Fibroblast of lung (primary cell): ENCODE measurements at regions not wholly inside any gene's neighbourhood (a gene's known extent, or its start where the extent isn't known, plus 50 kb on each side); places are given as distances from the start of the nearest gene placed in this dataset.

Source experiments
- DNase-seq, 2 donors: peaks; one replicate each; pipeline versions ENCODE4 v3.0.0 to v3.0.0-alpha.2; 2010; ENCODE audit warnings: low read depth in 2 of 2
- H2AFZ ChIP-seq: 2 replicates; pipeline ENCODE4 v1.5.1; 2012; ENCODE audit warnings: low read length, control low read depth, inconsistent platforms
- H3K27ac ChIP-seq: 2 replicates; pipeline ENCODE4 v1.5.1; 2011; ENCODE audit warnings: low read length, control low read depth; ENCODE audit not compliant: insufficient read depth
- H3K27me3 ChIP-seq: 2 replicates; pipeline ENCODE4 v1.5.1; 2011; ENCODE audit warnings: mild to moderate bottlenecking, low read length; ENCODE audit not compliant: control insufficient read depth, insufficient read depth
- H3K36me3 ChIP-seq: 2 replicates; pipeline ENCODE4 v1.5.1; 2011; ENCODE audit warnings: low read length; ENCODE audit not compliant: control insufficient read depth, insufficient read depth
- H3K4me1 ChIP-seq: 2 replicates; pipeline ENCODE4 v1.5.1; 2011; ENCODE audit warnings: low read length; ENCODE audit not compliant: control insufficient read depth, insufficient read depth; ENCODE audit errors: extremely low read depth
- H3K4me2 ChIP-seq: 2 replicates; pipeline ENCODE4 v1.5.1; 2011; ENCODE audit warnings: low read length, control low read depth; ENCODE audit not compliant: insufficient read depth; ENCODE audit errors: extremely low read depth
- H3K4me3 ChIP-seq, 4 experiments: fragments of 200-600 bp in 1 of 4; sonication (generic) in 1 of 4; replicated peaks in 1 of 4; 2 replicates each; pipeline ENCODE4 v1.5.1; 2011 to 2016; ENCODE audit warnings: low read length in 4 of 4, low read depth in 3 of 4, mild to moderate bottlenecking in 3 of 4, control low read depth in 2 of 4, inconsistent platforms in 1 of 4, mixed read lengths in 1 of 4; ENCODE audit not compliant: insufficient read depth in 1 of 4; ENCODE audit errors: control extremely low read depth in 1 of 4
- H3K79me2 ChIP-seq: 2 replicates; pipeline ENCODE4 v1.5.1; 2012; ENCODE audit warnings: mild to moderate bottlenecking, low read length, inconsistent platforms; ENCODE audit not compliant: control insufficient read depth, insufficient read depth
- H3K9ac ChIP-seq: 2 replicates; pipeline ENCODE4 v1.5.1; 2011; ENCODE audit warnings: mild to moderate bottlenecking, low read length, control low read depth; ENCODE audit not compliant: insufficient read depth
- H3K9me3 ChIP-seq: 2 replicates; pipeline ENCODE4 v1.5.1; 2012; ENCODE audit warnings: low read depth, low read length; ENCODE audit not compliant: control insufficient read depth, insufficient read depth
- H4K20me1 ChIP-seq: 2 replicates; pipeline ENCODE4 v1.5.1; 2011; ENCODE audit warnings: low read length; ENCODE audit not compliant: control insufficient read depth, insufficient read depth; ENCODE audit errors: extremely low read depth
- CTCF ChIP-seq, 2 donors: IDR thresholded peaks in 1 of 2; conservative IDR thresholded peaks in 1 of 2; 1 replicate in 1 of 2; 2 replicates in 1 of 2; pipeline ENCODE4 v1.5.1; 2011 to 2012; ENCODE audit warnings: low read length in 2 of 2, control low read depth in 1 of 2, inconsistent platforms in 1 of 2, low read depth in 1 of 2, mild to moderate bottlenecking in 1 of 2
- EZH2 ChIP-seq: IDR thresholded peaks from 2 replicates; pipeline ENCODE4 v1.5.1; 2012; ENCODE audit warnings: low read length, control low read depth, mild to moderate bottlenecking; ENCODE audit errors: missing control alignments

- no peaks in the 10 kb centered on the region for H3K4me1 ChIP-seq
- no peaks in the 10 kb centered on the region for H3K36me3 ChIP-seq
- no peak overlapping the region for H3K4me3 ChIP-seq
- no peaks in the 10 kb centered on the region for H3K79me2 ChIP-seq
- H3K4me2 ChIP-seq = no peak overlapping the region
- no peak for TF ChIP-seq EZH2
- no peaks in the 10 kb centered on the region for H3K9me3 ChIP-seq
- no peak overlapping the region for H2AFZ ChIP-seq
- H4K20me1 ChIP-seq = no peaks in the 10 kb centered on the region
- no peaks in the 10 kb centered on the region for H3K27me3 ChIP-seq
- DNase-seq = peak; percentile 66 to 93
- H3K9ac ChIP-seq = no peak overlapping the region
- no peak overlapping the region for H3K27ac ChIP-seq
Observed at GRCh38 chr7:46900312-46901263, 681.3 kb downstream of the TNS3 start.

- Histone ChIP-seq H3K9ac (no peak overlapping the region), H3K9me3 (no peaks in the 10 kb centered on the region), H4K20me1 (no peaks in the 10 kb centered on the region), H3K79me2 (no peaks in the 10 kb centered on the region), H3K4me3 (no peak overlapping the region), H3K4me1 (no peaks in the 10 kb centered on the region), H2AFZ (no peak overlapping the region), H3K36me3 (no peaks in the 10 kb centered on the region), H3K27me3 (no peaks in the 10 kb centered on the region), H3K27ac (no peak overlapping the region), H3K4me2 (no peak overlapping the region)
- TF ChIP-seq EZH2 = no peak
- DNase-seq = no peak
Observed at GRCh38 chr7:46897381-46897780, 684.5 kb downstream of the TNS3 start.

- Histone ChIP-seq H3K27me3 (no peaks in the 10 kb centered on the region), H3K79me2 (no peaks in the 10 kb centered on the region), H3K4me2 (no peak overlapping the region), H3K36me3 (no peaks in the 10 kb centered on the region), H2AFZ (no peak overlapping the region), H3K27ac (no peak overlapping the region), H3K4me3 (no peak overlapping the region), H4K20me1 (no peaks in the 10 kb centered on the region), H3K9me3 (no peaks in the 10 kb centered on the region), H3K4me1 (no peaks in the 10 kb centered on the region), H3K9ac (no peak overlapping the region)
- TF ChIP-seq CTCF (conservative IDR thresholded peaks at IDR 0.05 in 1 of 2, IDR thresholded peaks at IDR 0.05 in 1 of 2; ENCODE audit: low read depth in 1 of 2, low read length in 2 of 2) (no peak), EZH2 (no peak)
- DNase-seq = no peak
Observed at GRCh38 chr7:46886669-46887374, 695.1 kb downstream of the TNS3 start.

GRCh38 chr7:46885167-46885566 is 696.7 kb downstream of the TNS3 start:
- H3K4me3 ChIP-seq = no peak overlapping the region
- H3K4me1 ChIP-seq = no peaks in the 10 kb centered on the region
- H3K27me3 ChIP-seq = no peaks in the 10 kb centered on the region
- no peak for DNase-seq
- H3K36me3 ChIP-seq = no peaks in the 10 kb centered on the region
- H3K27ac ChIP-seq = no peak overlapping the region
- H4K20me1 ChIP-seq = no peaks in the 10 kb centered on the region
- no peaks in the 10 kb centered on the region for H3K79me2 ChIP-seq
- TF ChIP-seq EZH2 = no peak
- TF ChIP-seq CTCF (conservative IDR thresholded peaks at IDR 0.05 in 1 of 2, IDR thresholded peaks at IDR 0.05 in 1 of 2; ENCODE audit: low read depth in 1 of 2, low read length in 2 of 2) = no peak
- H3K4me2 ChIP-seq = no peak overlapping the region
- no peaks in the 10 kb centered on the region for H3K9me3 ChIP-seq
- no peak overlapping the region for H2AFZ ChIP-seq
- H3K9ac ChIP-seq = no peak overlapping the region
